ENCODE measurements at regions not wholly inside any gene's neighbourhood (a gene's known extent, or its start where the extent isn't known, plus 50 kb on each side); places are given as distances from the start of the nearest gene placed in this dataset.

GRCh38 chr4:123096038-123096437 is 173.6 kb upstream of the NUDT6 start:
- DNase-seq (ENCODE audit: low spot score): peak; percentile 28

GRCh38 chr4:123102897-123103471 is 180.6 kb upstream of the NUDT6 start:
- peak; percentile 50 for DNase-seq (ENCODE audit: low spot score)

GRCh38 chr4:123104310-123105025 is 182.1 kb upstream of the NUDT6 start:
- no peak for DNase-seq (ENCODE audit: low spot score)

GRCh38 chr4:123105026-123105420 is 182.6 kb upstream of the NUDT6 start:
- DNase-seq (ENCODE audit: low spot score): no peak

- DNase-seq (ENCODE audit: low spot score): no peak
Observed at GRCh38 chr4:123106747-123107146, 184.3 kb upstream of the NUDT6 start.

GRCh38 chr4:123107444-123108252 is 185.3 kb upstream of the NUDT6 start:
- DNase-seq (ENCODE audit: low spot score): no peak

GRCh38 chr4:123109139-123109538 is 186.7 kb upstream of the NUDT6 start:
- no peak for DNase-seq (ENCODE audit: low spot score)

GRCh38 chr4:123110147-123110546 is 187.8 kb upstream of the NUDT6 start:
- DNase-seq (ENCODE audit: low spot score): no peak

GRCh38 chr4:123110685-123111084 is 188.3 kb upstream of the NUDT6 start:
- DNase-seq (ENCODE audit: low spot score): no peak

GRCh38 chr4:123113155-123113554 is 190.8 kb upstream of the NUDT6 start:
- DNase-seq (ENCODE audit: low spot score): no peak

- no peak for DNase-seq (ENCODE audit: low spot score)
Observed at GRCh38 chr4:123114084-123114914, 191.9 kb upstream of the NUDT6 start.

GRCh38 chr4:123114915-123115756 is 192.7 kb upstream of the NUDT6 start:
- DNase-seq (ENCODE audit: low spot score): peak; percentile 40

GRCh38 chr4:123116412-123116811 is 194.0 kb upstream of the NUDT6 start:
- no peak for DNase-seq (ENCODE audit: low spot score)

GRCh38 chr4:123120473-123120872 is 198.1 kb upstream of the NUDT6 start:
- DNase-seq (ENCODE audit: low spot score): no peak

GRCh38 chr4:123121241-123121907 is 199.0 kb upstream of the NUDT6 start:
- no peak for DNase-seq (ENCODE audit: low spot score)

GRCh38 chr4:123125477-123125876 is 203.1 kb upstream of the NUDT6 start:
- DNase-seq (ENCODE audit: low spot score): no peak

GRCh38 chr4:123127218-123127617 is 204.8 kb upstream of the NUDT6 start:
- no peak for DNase-seq (ENCODE audit: low spot score)

GRCh38 chr4:123127875-123128274 is 205.5 kb upstream of the NUDT6 start:
- DNase-seq (ENCODE audit: low spot score): no peak

- no peak for DNase-seq (ENCODE audit: low spot score)
Observed at GRCh38 chr4:123133397-123134050, 211.1 kb upstream of the NUDT6 start.

GRCh38 chr4:123144616-123145015 is 222.2 kb upstream of the NUDT6 start:
- DNase-seq (ENCODE audit: low spot score): no peak

Measured in iPS-NIHi11 (cell line).